ENCODE measurements at regions not wholly inside any gene's neighbourhood (a gene's known extent, or its start where the extent isn't known, plus 50 kb on each side); places are given as distances from the start of the nearest gene placed in this dataset.

DNA sequence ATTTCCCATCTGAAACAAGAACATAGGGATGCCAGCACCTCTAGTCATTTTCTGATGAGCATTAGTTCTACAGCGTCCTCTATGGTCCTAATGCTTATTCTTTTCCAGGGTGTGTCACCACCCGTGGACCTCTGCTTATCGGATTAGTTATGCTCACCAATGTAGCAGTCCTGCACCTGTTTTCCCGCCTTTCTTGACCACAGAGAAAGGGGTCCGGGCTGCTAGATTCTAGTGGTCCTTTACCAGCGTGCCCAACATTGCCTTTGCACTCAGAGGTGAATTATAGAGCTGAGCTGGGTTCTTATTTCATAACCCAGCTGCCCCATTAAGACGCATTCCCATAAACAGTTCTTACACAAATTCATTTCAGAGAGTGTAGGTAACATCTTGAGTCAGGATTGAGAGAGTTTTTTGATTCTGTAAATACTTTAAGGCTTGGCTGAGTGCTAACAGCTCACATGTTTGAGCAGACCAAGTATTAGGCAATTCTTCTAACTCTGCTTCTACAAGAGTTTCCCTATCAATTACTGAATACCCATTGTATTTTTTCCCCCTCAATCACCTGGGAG is 2205.1 kb upstream of the C9orf72 start:
- no peak overlapping the region for H3K27ac Mint-ChIP-seq
- Histone ChIP-seq H3K27me3 (ENCODE audit: control insufficient read depth, insufficient read depth, low read length, poor library complexity, severe bottlenecking) (no peaks in the 10 kb centered on the region), H3K27ac (ENCODE audit: low read depth, low read length) (no peak overlapping the region), H3K4me1 (ENCODE audit: control insufficient read depth, insufficient read depth, low read length) (no peaks in the 10 kb centered on the region), H3K36me3 (ENCODE audit: control insufficient read depth, insufficient read depth, low read length) (no peaks in the 10 kb centered on the region), H3K9ac (ENCODE audit: extremely low read depth, low read length, poor library complexity, severe bottlenecking) (no peak overlapping the region), H3K4me3 (ENCODE audit: low read length) (no peak overlapping the region), H3K9me3 (ENCODE audit: control insufficient read depth, low read length) (no peaks in the 10 kb centered on the region)
- H3K27me3 Mint-ChIP-seq (ENCODE audit: insufficient read depth): no peaks in the 10 kb centered on the region
- H3K9me3 Mint-ChIP-seq: peaks cover 2% of the 10 kb centered on the region
- no peak overlapping the region for H3K4me3 Mint-ChIP-seq
- TF ChIP-seq, protein P1, sequence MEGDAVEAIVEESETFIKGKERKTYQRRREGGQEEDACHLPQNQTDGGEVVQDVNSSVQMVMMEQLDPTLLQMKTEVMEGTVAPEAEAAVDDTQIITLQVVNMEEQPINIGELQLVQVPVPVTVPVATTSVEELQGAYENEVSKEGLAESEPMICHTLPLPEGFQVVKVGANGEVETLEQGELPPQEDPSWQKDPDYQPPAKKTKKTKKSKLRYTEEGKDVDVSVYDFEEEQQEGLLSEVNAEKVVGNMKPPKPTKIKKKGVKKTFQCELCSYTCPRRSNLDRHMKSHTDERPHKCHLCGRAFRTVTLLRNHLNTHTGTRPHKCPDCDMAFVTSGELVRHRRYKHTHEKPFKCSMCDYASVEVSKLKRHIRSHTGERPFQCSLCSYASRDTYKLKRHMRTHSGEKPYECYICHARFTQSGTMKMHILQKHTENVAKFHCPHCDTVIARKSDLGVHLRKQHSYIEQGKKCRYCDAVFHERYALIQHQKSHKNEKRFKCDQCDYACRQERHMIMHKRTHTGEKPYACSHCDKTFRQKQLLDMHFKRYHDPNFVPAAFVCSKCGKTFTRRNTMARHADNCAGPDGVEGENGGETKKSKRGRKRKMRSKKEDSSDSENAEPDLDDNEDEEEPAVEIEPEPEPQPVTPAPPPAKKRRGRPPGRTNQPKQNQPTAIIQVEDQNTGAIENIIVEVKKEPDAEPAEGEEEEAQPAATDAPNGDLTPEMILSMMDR (conservative IDR thresholded peaks at IDR 0.05): no peak
- no peak for DNase-seq
- peaks cover 3% of the 10 kb centered on the region for H3K4me1 Mint-ChIP-seq
- no peaks in the 10 kb centered on the region for H3K36me3 Mint-ChIP-seq (ENCODE audit: low read depth)
- 90 to 95% methylated on average over 2 to 7 of the region's 7 CpGs for WGBS, 2 experiments (ENCODE audit: insufficient coverage in 1 of 2, insufficient read length in 1 of 2)

DNA sequence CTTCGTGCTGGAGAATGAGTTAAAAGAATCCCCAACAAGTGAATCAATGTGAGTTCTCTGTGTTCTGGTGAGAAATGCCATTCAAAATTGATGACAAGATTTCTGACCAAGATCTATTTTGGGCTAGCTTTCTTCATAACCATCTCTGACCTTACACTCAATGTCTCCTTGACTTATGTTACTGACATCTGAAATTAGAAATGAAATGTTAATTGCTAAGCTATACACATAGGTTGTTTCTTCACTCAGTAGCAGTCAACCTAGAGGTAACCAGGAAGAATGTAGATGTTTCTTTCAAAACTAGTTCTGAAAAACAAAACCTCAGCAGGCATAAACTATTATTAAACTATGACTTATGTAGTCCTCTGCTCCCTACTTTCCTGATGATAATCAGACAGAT is 2220.7 kb upstream of the C9orf72 start:
- H3K4me3 Mint-ChIP-seq: no peak overlapping the region
- H3K9ac ChIP-seq (ENCODE audit: extremely low read depth, low read length, poor library complexity, severe bottlenecking): no peak overlapping the region

DNA sequence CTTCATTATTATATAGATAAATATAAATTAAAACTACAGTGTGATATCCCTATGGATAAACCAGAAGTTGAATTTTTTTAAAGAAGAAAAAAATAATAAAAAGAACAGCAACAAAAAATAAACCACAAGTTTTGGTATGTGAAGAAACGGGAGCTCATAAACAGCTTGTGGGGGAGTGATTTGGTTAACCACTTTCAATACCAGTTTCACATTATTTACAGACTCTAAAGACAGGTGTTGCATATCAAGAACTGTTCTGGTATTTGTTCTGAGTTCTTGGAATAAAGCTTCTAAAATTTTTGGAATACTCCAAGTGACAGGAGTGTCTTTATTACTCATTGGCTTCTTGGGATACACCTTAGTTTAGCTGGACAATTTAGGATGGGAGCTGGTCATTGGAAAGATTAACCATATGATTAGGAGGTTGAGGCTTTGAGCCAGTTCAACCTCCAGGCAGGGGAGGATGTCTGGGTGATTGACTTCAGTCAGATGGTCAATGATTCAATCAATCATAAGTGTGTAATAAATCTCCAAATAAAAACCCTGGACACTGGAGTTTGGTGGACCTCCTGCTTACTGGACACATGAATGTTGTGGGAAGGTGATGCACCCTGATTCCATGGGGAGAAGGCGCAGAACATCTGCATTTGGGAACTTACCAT is 2223.1 kb upstream of the C9orf72 start:
- Mint-ChIP-seq H3K4me3 (no peak overlapping the region), H3K27me3 (ENCODE audit: insufficient read depth) (no peaks in the 10 kb centered on the region), H3K9me3 (no peaks in the 10 kb centered on the region), H3K27ac (no peak overlapping the region), H3K36me3 (ENCODE audit: low read depth) (no peaks in the 10 kb centered on the region), H3K4me1 (no peaks in the 10 kb centered on the region)
- H3K9ac ChIP-seq (ENCODE audit: extremely low read depth, low read length, poor library complexity, severe bottlenecking): no peak overlapping the region
- no peak overlapping the region for H3K4me3 ChIP-seq (ENCODE audit: low read length)
- no peak for DNase-seq
- H3K27me3 ChIP-seq (ENCODE audit: control insufficient read depth, insufficient read depth, low read length, poor library complexity, severe bottlenecking): no peaks in the 10 kb centered on the region
- no peaks in the 10 kb centered on the region for H3K36me3 ChIP-seq (ENCODE audit: control insufficient read depth, insufficient read depth, low read length)
- 77 to 100% methylated on average over 1 to 2 of the region's 2 CpGs for WGBS, 2 experiments (ENCODE audit: insufficient coverage in 1 of 2, insufficient read length in 1 of 2)
- no peak overlapping the region for H3K27ac ChIP-seq (ENCODE audit: low read depth, low read length)
- H3K4me1 ChIP-seq (ENCODE audit: control insufficient read depth, insufficient read depth, low read length): no peaks in the 10 kb centered on the region
- TF ChIP-seq, protein P1 (conservative IDR thresholded peaks at IDR 0.05): no peak
- H3K9me3 ChIP-seq (ENCODE audit: control insufficient read depth, low read length): no peaks in the 10 kb centered on the region

More for the DNA sequence above, 2220.7 kb upstream of the C9orf72 start:
- no peaks in the 10 kb centered on the region for H3K27me3 Mint-ChIP-seq (ENCODE audit: insufficient read depth)
- TF ChIP-seq, protein P1 (conservative IDR thresholded peaks at IDR 0.05): no peak
- H3K36me3 ChIP-seq (ENCODE audit: control insufficient read depth, insufficient read depth, low read length): no peaks in the 10 kb centered on the region
- H3K27me3 ChIP-seq (ENCODE audit: control insufficient read depth, insufficient read depth, low read length, poor library complexity, severe bottlenecking): no peaks in the 10 kb centered on the region
- H3K27ac ChIP-seq (ENCODE audit: low read depth, low read length): no peak overlapping the region
- no peaks in the 10 kb centered on the region for H3K9me3 ChIP-seq (ENCODE audit: control insufficient read depth, low read length)
- H3K9me3 Mint-ChIP-seq: no peaks in the 10 kb centered on the region
- DNase-seq: no peak
- no peak overlapping the region for H3K4me3 ChIP-seq (ENCODE audit: low read length)
- 88 to 100% methylated on average over 1 of the region's 1 CpG for WGBS, 2 experiments (ENCODE audit: insufficient coverage in 1 of 2, insufficient read length in 1 of 2)
- H3K4me1 ChIP-seq (ENCODE audit: control insufficient read depth, insufficient read depth, low read length): no peaks in the 10 kb centered on the region
- H3K27ac Mint-ChIP-seq: no peak overlapping the region
- H3K4me1 Mint-ChIP-seq: no peaks in the 10 kb centered on the region
- no peaks in the 10 kb centered on the region for H3K36me3 Mint-ChIP-seq (ENCODE audit: low read depth)
